Mesendoderm (in vitro differentiated cells): ENCODE measurements at regions not wholly inside any gene's neighbourhood (a gene's known extent, or its start where the extent isn't known, plus 50 kb on each side); places are given as distances from the start of the nearest gene placed in this dataset.

Experiments
- DNase-seq: peaks from one replicate; pipeline ENCODE4 v3.0.0; 2013
- H2AK5ac ChIP-seq: 2 replicates; pipeline ENCODE4 v1.6.1; 2013; ENCODE audit warnings: low read length, inconsistent platforms
- H2BK120ac ChIP-seq: 2 replicates; pipeline ENCODE4 v1.6.1; 2013; ENCODE audit warnings: low read depth, mild to moderate bottlenecking, low read length, moderate library complexity, mixed read lengths
- H2BK15ac ChIP-seq: replicated peaks from 2 replicates; pipeline ENCODE4 v1.6.1; 2013; ENCODE audit warnings: low read depth, mild to moderate bottlenecking, moderate library complexity
- H2BK5ac ChIP-seq: 2 replicates; pipeline ENCODE4 v1.6.1; 2013; ENCODE audit warnings: low read length, inconsistent platforms
- H3K18ac ChIP-seq: 2 replicates; pipeline ENCODE4 v1.6.1; 2013; ENCODE audit warnings: mild to moderate bottlenecking, low read length, mixed read lengths
- H3K23ac ChIP-seq: one replicate; pipeline ENCODE4 v1.6.1; 2013; ENCODE audit warnings: low read length
- H3K27ac ChIP-seq: 2 replicates; pipeline ENCODE4 v1.5.1; 2013; ENCODE audit warnings: low read depth, mild to moderate bottlenecking, inconsistent platforms, low read length, moderate library complexity
- H3K27me3 ChIP-seq: 2 replicates; pipeline ENCODE4 v1.6.1; 2013; ENCODE audit warnings: low read length, control low read depth, mild to moderate bottlenecking, inconsistent platforms; ENCODE audit not compliant: insufficient read depth, poor library complexity
- H3K36me3 ChIP-seq: 2 replicates; pipeline ENCODE4 v1.6.1; 2013; ENCODE audit warnings: low read length, inconsistent platforms; ENCODE audit not compliant: control insufficient read depth, insufficient read depth
- H3K4ac ChIP-seq: one replicate; pipeline ENCODE4 v1.6.1; 2013; ENCODE audit warnings: low read depth, mild to moderate bottlenecking, low read length, moderate library complexity
- H3K4me1 ChIP-seq: 2 replicates; pipeline ENCODE4 v1.6.1; 2013; ENCODE audit warnings: low read depth, low read length, inconsistent platforms; ENCODE audit not compliant: control insufficient read depth
- H3K4me2 ChIP-seq: 2 replicates; pipeline ENCODE4 v1.6.1; 2013; ENCODE audit warnings: low read length
- H3K4me3 ChIP-seq: 2 replicates; pipeline ENCODE4 v1.5.1; 2013; ENCODE audit warnings: mild to moderate bottlenecking, low read length
- H3K56ac ChIP-seq: one replicate; pipeline ENCODE4 v1.6.1; 2013; ENCODE audit warnings: low read length
- H3K79me1 ChIP-seq: 2 replicates; pipeline ENCODE4 v1.6.1; 2013; ENCODE audit warnings: low read length, inconsistent platforms
- H3K79me2 ChIP-seq: 2 replicates; pipeline ENCODE4 v1.6.1; 2013; ENCODE audit warnings: mild to moderate bottlenecking, low read length; ENCODE audit not compliant: control insufficient read depth, insufficient read depth
- H3K9ac ChIP-seq: 2 replicates; pipeline ENCODE4 v1.6.1; 2013; ENCODE audit warnings: low read length, inconsistent platforms
- H4K5ac ChIP-seq: one replicate; pipeline ENCODE4 v1.6.1; 2013; ENCODE audit warnings: low read length
- H4K8ac ChIP-seq: one replicate; pipeline ENCODE4 v1.6.1; 2013; ENCODE audit warnings: low read depth, mild to moderate bottlenecking, control low read depth, low read length, moderate library complexity
- WGBS: extraction: QIAGEN DNeasy Blood & Tissue Kit; methylation state at CpG from one replicate; pipeline ENCODE4 v1.1.7; 2013; ENCODE audit warnings: low lambda C conversion rate, missing lambda C conversion rate; ENCODE audit not compliant: insufficient coverage; ENCODE audit errors: extremely low coverage; 5-methylcytosine and 5-hydroxymethylcytosine counted together

- no CpG with 5 or more reads among the region's 6 CpGs for WGBS
- no peaks in the 10 kb centered on the region for H3K27me3 ChIP-seq
- H3K4me1 ChIP-seq, result peaks cover 2% of the 10 kb centered on the region
- no peak overlapping the region for H3K23ac ChIP-seq
- no peaks in the 10 kb centered on the region for H3K36me3 ChIP-seq
- H3K56ac ChIP-seq, result no peak overlapping the region
- no peak overlapping the region for H3K9ac ChIP-seq
- H3K4ac ChIP-seq, result no peak overlapping the region
- no peaks in the 10 kb centered on the region for H3K79me2 ChIP-seq
- H2AK5ac ChIP-seq, result no peak overlapping the region
- no peaks in the 10 kb centered on the region for H3K79me1 ChIP-seq
- no peak overlapping the region for H4K8ac ChIP-seq
- H3K18ac ChIP-seq, result no peak overlapping the region
- H2BK15ac ChIP-seq, result no peak overlapping the region
- no peak overlapping the region for H2BK5ac ChIP-seq
- H4K5ac ChIP-seq, result no peak overlapping the region
- DNase-seq, result peak; percentile 46
- H3K4me2 ChIP-seq, result no peak overlapping the region
- H2BK120ac ChIP-seq, result no peak overlapping the region
- no peak overlapping the region for H3K4me3 ChIP-seq
- no peak overlapping the region for H3K27ac ChIP-seq
These were observed 133.3 kb upstream of the AHI1 start for GRCh38 chr6:135630789-135631376.

- WGBS, result no CpG with 5 or more reads among the region's 2 CpGs
- Histone ChIP-seq H4K8ac (no peak overlapping the region), H2BK120ac (no peak overlapping the region), H3K23ac (no peak overlapping the region), H3K79me2 (no peaks in the 10 kb centered on the region), H3K79me1 (no peaks in the 10 kb centered on the region), H4K5ac (no peak overlapping the region), H3K4me2 (no peak overlapping the region), H3K9ac (no peak overlapping the region), H3K4me3 (no peak overlapping the region), H3K36me3 (no peaks in the 10 kb centered on the region), H3K18ac (no peak overlapping the region), H3K56ac (no peak overlapping the region), H2BK15ac (no peak overlapping the region), H3K4me1 (peaks cover 2% of the 10 kb centered on the region), H2AK5ac (no peak overlapping the region), H3K4ac (no peak overlapping the region), H2BK5ac (no peak overlapping the region), H3K27ac (no peak overlapping the region), H3K27me3 (no peaks in the 10 kb centered on the region)
- DNase-seq, result no peak
These were observed 134.3 kb upstream of the AHI1 start for GRCh38 chr6:135631821-135632220.

- no peaks in the 10 kb centered on the region for H3K36me3 ChIP-seq
- H3K4ac ChIP-seq, result no peak overlapping the region
- no peak overlapping the region for H2AK5ac ChIP-seq
- H4K8ac ChIP-seq, result peak overlapping the region; percentile 39
- no peak overlapping the region for H2BK120ac ChIP-seq
- no peak overlapping the region for H3K27ac ChIP-seq
- no CpG with 5 or more reads among the region's 2 CpGs for WGBS
- no peak overlapping the region for H3K4me3 ChIP-seq
- no peak for DNase-seq
- no peak overlapping the region for H2BK5ac ChIP-seq
- H3K79me2 ChIP-seq, result no peaks in the 10 kb centered on the region
- H3K4me1 ChIP-seq, result peaks cover 2% of the 10 kb centered on the region
- H3K4me2 ChIP-seq, result no peak overlapping the region
- H3K27me3 ChIP-seq, result no peaks in the 10 kb centered on the region
- H4K5ac ChIP-seq, result no peak overlapping the region
- no peak overlapping the region for H3K23ac ChIP-seq
- no peak overlapping the region for H3K9ac ChIP-seq
- H3K79me1 ChIP-seq, result no peaks in the 10 kb centered on the region
- H2BK15ac ChIP-seq, result no peak overlapping the region
- H3K18ac ChIP-seq, result no peak overlapping the region
- H3K56ac ChIP-seq, result no peak overlapping the region
These were observed 136.0 kb upstream of the AHI1 start for GRCh38 chr6:135633573-135633972.

GRCh38 chr6:135637701-135638100, 140.2 kb upstream of the AHI1 start:
- no peak overlapping the region for H2BK15ac ChIP-seq
- no peaks in the 10 kb centered on the region for H3K79me1 ChIP-seq
- no peak overlapping the region for H3K9ac ChIP-seq
- H3K18ac ChIP-seq, result no peak overlapping the region
- H2AK5ac ChIP-seq, result no peak overlapping the region
- no peak overlapping the region for H3K4me3 ChIP-seq
- no peak overlapping the region for H2BK120ac ChIP-seq
- no peaks in the 10 kb centered on the region for H3K36me3 ChIP-seq
- no peak for DNase-seq
- H3K4me2 ChIP-seq, result no peak overlapping the region
- no peak overlapping the region for H3K23ac ChIP-seq
- no peaks in the 10 kb centered on the region for H3K79me2 ChIP-seq
- no peak overlapping the region for H2BK5ac ChIP-seq
- H4K8ac ChIP-seq, result no peak overlapping the region
- no peaks in the 10 kb centered on the region for H3K4me1 ChIP-seq
- H3K27me3 ChIP-seq, result no peaks in the 10 kb centered on the region
- no peak overlapping the region for H4K5ac ChIP-seq
- H3K56ac ChIP-seq, result no peak overlapping the region
- no peak overlapping the region for H3K4ac ChIP-seq
- H3K27ac ChIP-seq, result no peak overlapping the region

GRCh38 chr6:135638108-135638507, 140.6 kb upstream of the AHI1 start:
- Histone ChIP-seq H2BK120ac (no peak overlapping the region), H3K4ac (no peak overlapping the region), H4K8ac (no peak overlapping the region), H3K56ac (no peak overlapping the region), H2BK15ac (no peak overlapping the region), H3K4me3 (no peak overlapping the region), H3K27me3 (no peaks in the 10 kb centered on the region), H3K4me1 (no peaks in the 10 kb centered on the region), H3K27ac (no peak overlapping the region), H3K18ac (no peak overlapping the region), H2BK5ac (no peak overlapping the region), H3K23ac (no peak overlapping the region), H4K5ac (no peak overlapping the region), H3K79me1 (no peaks in the 10 kb centered on the region), H3K36me3 (no peaks in the 10 kb centered on the region), H3K9ac (no peak overlapping the region), H3K79me2 (no peaks in the 10 kb centered on the region), H2AK5ac (no peak overlapping the region), H3K4me2 (no peak overlapping the region)
- no CpG with 5 or more reads among the region's 2 CpGs for WGBS
- no peak for DNase-seq

- DNase-seq, result no peak
- Histone ChIP-seq H3K9ac (no peak overlapping the region), H2BK15ac (no peak overlapping the region), H3K27ac (no peak overlapping the region), H4K8ac (no peak overlapping the region), H3K56ac (no peak overlapping the region), H3K18ac (no peak overlapping the region), H3K4me2 (no peak overlapping the region), H3K79me1 (no peaks in the 10 kb centered on the region), H3K4ac (no peak overlapping the region), H3K23ac (no peak overlapping the region), H3K27me3 (no peaks in the 10 kb centered on the region), H3K4me1 (no peaks in the 10 kb centered on the region), H2AK5ac (no peak overlapping the region), H2BK120ac (no peak overlapping the region), H2BK5ac (no peak overlapping the region), H3K4me3 (no peak overlapping the region), H4K5ac (no peak overlapping the region), H3K36me3 (no peaks in the 10 kb centered on the region), H3K79me2 (no peaks in the 10 kb centered on the region)
- no CpG with 5 or more reads among the region's 2 CpGs for WGBS
These were observed 142.5 kb upstream of the AHI1 start for GRCh38 chr6:135640048-135640447.
